Neural crest cell (in vitro differentiated cells): ENCODE measurements at regions not wholly inside any gene's neighbourhood (a gene's known extent, or its start where the extent isn't known, plus 50 kb on each side); places are given as distances from the start of the nearest gene placed in this dataset.

Experiments used
- DNase-seq: peaks from one replicate; pipeline ENCODE4 v3.0.0; 2021; ENCODE audit warnings: low read depth, mixed read lengths, low spot score
- H3K27ac Mint-ChIP-seq: one replicate; pipeline ENCODE4 v1.8.0; 2021; ENCODE audit warnings: mild to moderate bottlenecking, mixed read lengths; ENCODE audit not compliant: unreplicated experiment
- H3K27me3 Mint-ChIP-seq: 2 replicates; pipeline ENCODE4 v1.8.0; 2021; ENCODE audit warnings: low read depth, mild to moderate bottlenecking, mixed read lengths
- H3K36me3 Mint-ChIP-seq: 2 replicates; pipeline ENCODE4 v1.8.0; 2021; ENCODE audit warnings: low read depth, mild to moderate bottlenecking, mixed read lengths
- H3K4me1 Mint-ChIP-seq: 2 replicates; pipeline ENCODE4 v1.8.0; 2021; ENCODE audit warnings: mixed read lengths
- H3K4me3 Mint-ChIP-seq: one replicate; pipeline ENCODE4 v1.8.0; 2021; ENCODE audit warnings: mild to moderate bottlenecking, mixed read lengths
- H3K9me3 Mint-ChIP-seq: 2 replicates; pipeline ENCODE4 v1.8.0; 2021; ENCODE audit warnings: mixed read lengths
- CTCF ChIP-seq: fragments of 200-600 bp; sonication (generic); conservative IDR thresholded peaks from 2 replicates; pipeline ENCODE4 v1.5.0; 2021; ENCODE audit warnings: antibody characterized with exemption, mild to moderate bottlenecking

GRCh38 chr13:70895599-70895998, 787.3 kb upstream of the KLHL1 start:
- Mint-ChIP-seq H3K4me3 (no peak overlapping the region), H3K9me3 (peaks cover 5% of the 10 kb centered on the region), H3K36me3 (peaks cover 2% of the 10 kb centered on the region), H3K4me1 (no peaks in the 10 kb centered on the region), H3K27me3 (no peaks in the 10 kb centered on the region), H3K27ac (no peak overlapping the region)
- DNase-seq: no peak
- TF ChIP-seq CTCF: no peak

- Mint-ChIP-seq H3K36me3 (peaks cover 2% of the 10 kb centered on the region), H3K9me3 (peaks cover 5% of the 10 kb centered on the region), H3K27me3 (no peaks in the 10 kb centered on the region), H3K4me3 (no peak overlapping the region), H3K4me1 (no peaks in the 10 kb centered on the region), H3K27ac (no peak overlapping the region)
- no peak for TF ChIP-seq CTCF
- DNase-seq: no peak
Measured at GRCh38 chr13:70894258-70894657, 786.0 kb upstream of the KLHL1 start.

DNA sequence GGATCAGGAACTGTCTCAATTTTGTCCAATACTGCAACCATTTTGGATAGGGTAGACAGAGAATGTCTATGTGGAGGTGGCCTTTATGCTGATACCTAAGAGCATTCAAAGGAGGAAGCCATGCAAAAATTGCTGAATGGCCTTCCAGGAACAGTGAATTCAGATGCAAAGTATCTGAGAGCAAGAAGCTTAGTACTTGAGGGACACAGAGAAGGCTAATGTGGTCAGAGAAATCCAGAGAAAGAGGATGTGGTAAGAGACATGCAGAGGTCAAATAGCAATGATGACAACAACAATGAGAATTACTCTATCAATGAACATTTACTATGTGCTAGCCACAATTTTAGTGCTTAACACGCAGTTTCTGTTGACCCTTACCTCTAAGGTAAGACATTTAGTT, 785.6 kb upstream of the KLHL1 start:
- H3K27ac Mint-ChIP-seq: no peak overlapping the region
- no peak for DNase-seq
- H3K4me1 Mint-ChIP-seq: no peaks in the 10 kb centered on the region
- H3K27me3 Mint-ChIP-seq: no peaks in the 10 kb centered on the region
- peaks cover 5% of the 10 kb centered on the region for H3K9me3 Mint-ChIP-seq
- TF ChIP-seq CTCF: no peak
- H3K4me3 Mint-ChIP-seq: no peak overlapping the region
- H3K36me3 Mint-ChIP-seq: peaks cover 3% of the 10 kb centered on the region

DNA sequence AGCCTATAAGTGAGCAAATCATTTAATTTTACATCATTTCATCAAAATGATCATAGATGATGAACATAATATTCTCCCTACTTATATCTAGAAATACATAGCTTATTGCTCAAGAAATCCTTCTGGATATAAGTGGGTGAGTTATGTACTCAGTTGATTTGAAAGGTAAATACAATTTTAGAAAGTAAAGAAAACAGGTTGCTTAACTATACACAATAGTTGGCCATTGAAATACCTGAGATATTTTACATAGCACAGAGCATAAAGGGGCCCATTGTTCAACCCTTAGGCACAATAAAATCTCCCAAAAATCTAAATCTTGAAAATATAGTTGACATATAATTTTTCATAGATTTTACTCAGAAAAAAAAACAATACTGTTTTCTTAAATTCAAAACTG, 782.0 kb upstream of the KLHL1 start:
- H3K27me3 Mint-ChIP-seq: no peaks in the 10 kb centered on the region
- H3K4me1 Mint-ChIP-seq: no peaks in the 10 kb centered on the region
- peaks cover 12% of the 10 kb centered on the region for H3K9me3 Mint-ChIP-seq
- peaks cover 8% of the 10 kb centered on the region for H3K36me3 Mint-ChIP-seq
- H3K27ac Mint-ChIP-seq: no peak overlapping the region
- TF ChIP-seq CTCF: no peak
- no peak overlapping the region for H3K4me3 Mint-ChIP-seq
- no peak for DNase-seq

DNA sequence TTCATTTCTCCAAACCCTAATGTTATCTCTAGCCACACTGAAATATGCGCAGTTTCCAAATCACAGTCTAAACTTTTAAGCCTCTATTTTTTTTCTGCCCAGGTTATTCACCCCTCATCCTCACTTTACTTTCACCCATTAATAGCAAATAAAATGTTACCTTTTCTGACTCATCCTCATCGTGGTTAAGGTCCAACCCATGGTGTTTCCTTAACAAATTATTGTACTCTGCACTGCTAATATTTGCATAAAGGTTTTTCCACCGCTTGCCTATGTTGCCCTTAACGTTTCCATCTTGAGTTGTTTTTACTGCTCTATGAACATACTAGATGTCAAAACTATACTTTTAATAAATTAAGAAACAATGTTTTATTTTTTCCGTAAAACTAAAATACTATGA, 780.9 kb upstream of the KLHL1 start:
- Mint-ChIP-seq H3K9me3 (peaks cover 12% of the 10 kb centered on the region), H3K4me3 (no peak overlapping the region), H3K4me1 (no peaks in the 10 kb centered on the region), H3K27me3 (no peaks in the 10 kb centered on the region), H3K27ac (no peak overlapping the region), H3K36me3 (peaks cover 8% of the 10 kb centered on the region)
- DNase-seq: no peak
- no peak for TF ChIP-seq CTCF

DNA sequence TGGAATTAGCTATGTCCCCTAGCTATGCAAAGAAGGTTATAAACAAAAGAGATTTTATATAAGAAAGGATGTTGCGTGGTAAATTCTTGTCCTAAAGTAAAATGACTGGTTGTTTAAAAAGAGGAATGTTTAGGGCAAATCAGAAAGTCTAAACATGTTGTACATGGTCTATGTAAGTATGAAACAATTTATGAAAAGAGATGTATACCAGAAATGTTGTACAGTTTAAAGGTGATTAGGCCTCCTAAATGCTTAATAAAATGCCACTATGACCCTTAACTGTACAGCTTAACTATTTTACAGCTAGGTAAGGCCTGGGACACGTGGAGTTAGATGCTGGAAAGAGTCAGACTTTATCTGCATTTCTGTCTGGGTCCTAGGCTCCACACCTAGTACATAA, 775.9 kb upstream of the KLHL1 start:
- Mint-ChIP-seq H3K4me1 (no peaks in the 10 kb centered on the region), H3K9me3 (peaks cover 17% of the 10 kb centered on the region), H3K4me3 (no peak overlapping the region), H3K27ac (no peak overlapping the region), H3K36me3 (peaks cover 15% of the 10 kb centered on the region), H3K27me3 (no peaks in the 10 kb centered on the region)
- no peak for DNase-seq
- TF ChIP-seq CTCF: no peak
